K562 (cell line): ENCODE measurements at regions not wholly inside any gene's neighbourhood (a gene's known extent, or its start where the extent isn't known, plus 50 kb on each side); places are given as distances from the start of the nearest gene placed in this dataset.
"Not testable (repeated sequence)": the region's sequence is repeated elsewhere in the genome, so short reads cannot be mapped to it uniquely, and the experiment has no call there.

Source experiments
- ATAC-seq: fragments of 200-7000 bp; cut with Tn5 transposase; 3 replicates; pipeline ENCODE4 v1.9.1; 2020; ENCODE audit warnings: moderate library complexity
- BruUV-seq: library from RNA; stranded (reverse); fragments of 400-500 nt; replicated peaks from 2 replicates; lab custom pipeline; 2021; lab: Mats Ljungman, UMichigan
- CTCF ChIA-PET: fragments of 300-600 bp; formaldehyde crosslinking; extraction: SDS; loops from one replicate; lab custom pipeline; 2021; ENCODE audit warnings: low intra/inter-chr PET ratio; lab: Yijun Ruan, JAX
- POLR2A ChIA-PET: fragments of 300-600, 350-650 bp; sonication (Branson Sonifier 250); formaldehyde crosslinking; extraction: SDS; loops from one replicate; lab custom pipeline; 2021; ENCODE audit warnings: antibody characterized with exemption, inconsistent platforms; lab: Yijun Ruan, JAX
- DNase-seq, 4 experiments: peaks; one replicate each; pipeline versions ENCODE4 v3.0.0 to v3.0.0-alpha.2; 2011 to 2018; ENCODE audit warnings: low spot score in 3 of 4, mixed read lengths in 3 of 4; ENCODE audit errors: extremely low read depth in 1 of 4
- FAIRE-seq: peaks from 2 replicates; lab custom pipeline; 2011; peaks lifted over from hg19 to GRCh38; lab: Jason Lieb, UNC
- H2AFZ ChIP-seq: 2 replicates; pipeline ENCODE4 v1.6.0; 2011; ENCODE audit warnings: low read depth, low read length, control low read depth, inconsistent platforms
- H3K27ac ChIP-seq: fragments of 200-600 bp; 3 replicates; pipeline ENCODE4 v1.8.0; 2011; ENCODE audit warnings: low read depth, mild to moderate bottlenecking, control low read depth, inconsistent platforms, low read length, moderate library complexity, mixed read lengths; ENCODE audit errors: extremely low read depth
- H3K27me3 ChIP-seq, 2 experiments: fragments of 300-600 bp in 1 of 2; 2 replicates in 1 of 2; 3 replicates in 1 of 2; pipeline versions ENCODE4 v1.6.0 to v1.8.0; 2011; ENCODE audit warnings: inconsistent platforms in 2 of 2, low read length in 2 of 2, mild to moderate bottlenecking in 1 of 2, mixed read lengths in 1 of 2, moderate library complexity in 1 of 2; ENCODE audit not compliant: control insufficient read depth in 2 of 2, insufficient read depth in 2 of 2
- H3K36me3 ChIP-seq: fragments of 300-600 bp; 3 replicates; pipeline ENCODE4 v1.8.0; 2011; ENCODE audit warnings: mild to moderate bottlenecking, low read length, inconsistent platforms; ENCODE audit not compliant: control insufficient read depth, insufficient read depth
- H3K4me1 ChIP-seq, 2 experiments: fragments of 200-600 bp in 1 of 2; replicated peaks in 1 of 2; 2 replicates in 1 of 2; 3 replicates in 1 of 2; pipeline versions ENCODE4 v1.5.1 to v1.8.0; 2011; ENCODE audit warnings: inconsistent platforms in 2 of 2, low read length in 2 of 2, mild to moderate bottlenecking in 1 of 2, mixed read lengths in 1 of 2, moderate library complexity in 1 of 2; ENCODE audit not compliant: control insufficient read depth in 2 of 2, insufficient read depth in 2 of 2
- H3K4me2 ChIP-seq: 2 replicates; pipeline ENCODE4 v1.6.1; 2011; ENCODE audit warnings: low read length, control low read depth, inconsistent platforms, mixed read lengths; ENCODE audit not compliant: insufficient read depth
- H3K4me3 ChIP-seq: fragments of 200-600 bp; sonication (generic), shearing (Covaris generic); 2 replicates; pipeline ENCODE4 v1.5.1; 2016; ENCODE audit warnings: control low read depth, inconsistent platforms
- H3K79me2 ChIP-seq: fragments of 200-600 bp; 3 replicates; pipeline ENCODE4 v1.8.0; 2011; ENCODE audit warnings: low read length, inconsistent platforms; ENCODE audit not compliant: control insufficient read depth, insufficient read depth
- H3K9ac ChIP-seq, 2 experiments: 2 replicates each; pipeline versions ENCODE4 v1.6.0 to v1.6.1; 2011; ENCODE audit warnings: low read depth in 2 of 2, low read length in 2 of 2, control low read depth in 1 of 2, inconsistent platforms in 1 of 2, mild to moderate bottlenecking in 1 of 2, mixed read lengths in 1 of 2; ENCODE audit not compliant: insufficient read depth in 1 of 2
- H3K9me1 ChIP-seq: one replicate; pipeline ENCODE4 v1.6.0; 2011; ENCODE audit warnings: inconsistent platforms, mild to moderate bottlenecking, low read length, moderate library complexity; ENCODE audit not compliant: control insufficient read depth, insufficient read depth
- H3K9me3 ChIP-seq: replicated peaks from 2 replicates; pipeline ENCODE4 v1.5.1; 2011; ENCODE audit warnings: low read depth, low read length, inconsistent platforms; ENCODE audit not compliant: control insufficient read depth, insufficient read depth
- H4K20me1 ChIP-seq: replicated peaks from 2 replicates; pipeline ENCODE4 v1.6.1; 2011; ENCODE audit warnings: low read length, inconsistent platforms, mixed read lengths; ENCODE audit not compliant: control insufficient read depth, insufficient read depth
- WGBS: fragments of 100-300 bp; shearing (Covaris generic); methylation state at CpG from one replicate; pipeline ENCODE4 v1.1.6; 2016; ENCODE audit warnings: low coverage, mixed read lengths; ENCODE audit not compliant: insufficient coverage; ENCODE audit errors: missing lambda C conversion rate; 5-methylcytosine and 5-hydroxymethylcytosine counted together
- in situ Hi-C: fragments of 300-500 bp; cut with MboI; formaldehyde crosslinking; loops from 4 replicates; pipeline ENCODE4 v1.15.0; 2018; ENCODE audit warnings: inconsistent platforms, mixed read lengths
- intact Hi-C: fragments of 100-400 bp; cut with micrococcal nuclease; formaldehyde crosslinking; loops from 2 replicates; pipeline ENCODE4 v1.14.2; 2022

GRCh38 chr15:22274376-22274775 lies 184.3 kb upstream of the GOLGA6L22 start:
- H3K27me3 ChIP-seq, POLR2A ChIA-PET, H2AFZ ChIP-seq, H4K20me1 ChIP-seq, DNase-seq, H3K36me3 ChIP-seq, H3K9ac ChIP-seq, in situ Hi-C loops, intact Hi-C loops, H3K4me2 ChIP-seq, BruUV-seq, H3K4me1 ChIP-seq, CTCF ChIA-PET, ATAC-seq, H3K27ac ChIP-seq, H3K9me3 ChIP-seq, FAIRE-seq, H3K79me2 ChIP-seq, H3K9me1 ChIP-seq, H3K4me3 ChIP-seq: not testable (repeated sequence)
- WGBS: 0% methylated on average over 2 of the region's 2 CpGs

- H3K9me3 ChIP-seq, H3K27ac ChIP-seq, H3K9ac ChIP-seq, H2AFZ ChIP-seq, H3K27me3 ChIP-seq, H3K79me2 ChIP-seq, DNase-seq, H3K36me3 ChIP-seq, H3K4me2 ChIP-seq, POLR2A ChIA-PET, CTCF ChIA-PET, intact Hi-C loops, H3K4me3 ChIP-seq, H3K4me1 ChIP-seq, FAIRE-seq, BruUV-seq, H3K9me1 ChIP-seq, H4K20me1 ChIP-seq, in situ Hi-C loops, ATAC-seq: not testable (repeated sequence)
- WGBS: 5% methylated on average over 4 of the region's 4 CpGs
These were observed 177.9 kb upstream of the GOLGA6L22 start for GRCh38 chr15:22280770-22281169.

GRCh38 chr15:22282794-22283533 lies 175.7 kb upstream of the GOLGA6L22 start:
- FAIRE-seq, BruUV-seq, CTCF ChIA-PET, H3K4me3 ChIP-seq, H2AFZ ChIP-seq, DNase-seq, H3K27me3 ChIP-seq, H3K36me3 ChIP-seq, H3K27ac ChIP-seq, intact Hi-C loops, H3K79me2 ChIP-seq, H3K9me3 ChIP-seq, H3K9ac ChIP-seq, H4K20me1 ChIP-seq, in situ Hi-C loops, POLR2A ChIA-PET, H3K9me1 ChIP-seq, H3K4me1 ChIP-seq, ATAC-seq, H3K4me2 ChIP-seq: not testable (repeated sequence)
- WGBS: under 1% methylated on average over 12 of the region's 13 CpGs
